ENCODE measurements at regions not wholly inside any gene's neighbourhood (a gene's known extent, or its start where the extent isn't known, plus 50 kb on each side); places are given as distances from the start of the nearest gene placed in this dataset.

DNA sequence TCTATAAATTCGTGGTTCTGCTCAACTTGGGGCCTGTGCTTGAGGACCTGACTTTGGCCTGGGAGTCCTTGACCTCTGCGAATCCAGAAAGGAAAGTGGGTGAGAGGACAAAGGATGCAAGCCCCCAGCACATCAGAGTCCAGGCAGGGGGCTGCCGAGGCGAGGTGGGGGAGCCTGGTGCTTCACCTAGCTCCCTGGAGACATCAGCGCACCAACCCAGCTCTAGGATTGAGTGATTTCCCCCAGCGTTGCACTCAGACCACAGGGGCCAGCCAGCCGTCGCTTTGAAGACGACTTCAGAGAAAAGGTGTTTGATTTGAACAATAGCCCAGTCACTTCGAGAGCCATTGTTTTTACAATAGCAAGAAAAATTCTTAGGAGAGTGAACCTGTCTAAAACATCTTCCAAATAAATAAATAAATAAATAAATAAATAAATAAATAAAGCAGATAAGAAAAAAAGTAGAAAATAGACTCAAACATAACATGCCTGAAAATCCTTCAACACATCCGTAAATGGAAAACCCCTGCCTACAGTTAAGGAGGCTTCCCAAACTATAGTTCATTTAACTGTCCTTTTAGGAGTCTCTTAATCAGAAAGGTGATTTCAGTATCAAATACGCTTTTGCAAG is 180.9 kb downstream of the RBFOX3 start:
- TF ChIP-seq, protein P1, sequence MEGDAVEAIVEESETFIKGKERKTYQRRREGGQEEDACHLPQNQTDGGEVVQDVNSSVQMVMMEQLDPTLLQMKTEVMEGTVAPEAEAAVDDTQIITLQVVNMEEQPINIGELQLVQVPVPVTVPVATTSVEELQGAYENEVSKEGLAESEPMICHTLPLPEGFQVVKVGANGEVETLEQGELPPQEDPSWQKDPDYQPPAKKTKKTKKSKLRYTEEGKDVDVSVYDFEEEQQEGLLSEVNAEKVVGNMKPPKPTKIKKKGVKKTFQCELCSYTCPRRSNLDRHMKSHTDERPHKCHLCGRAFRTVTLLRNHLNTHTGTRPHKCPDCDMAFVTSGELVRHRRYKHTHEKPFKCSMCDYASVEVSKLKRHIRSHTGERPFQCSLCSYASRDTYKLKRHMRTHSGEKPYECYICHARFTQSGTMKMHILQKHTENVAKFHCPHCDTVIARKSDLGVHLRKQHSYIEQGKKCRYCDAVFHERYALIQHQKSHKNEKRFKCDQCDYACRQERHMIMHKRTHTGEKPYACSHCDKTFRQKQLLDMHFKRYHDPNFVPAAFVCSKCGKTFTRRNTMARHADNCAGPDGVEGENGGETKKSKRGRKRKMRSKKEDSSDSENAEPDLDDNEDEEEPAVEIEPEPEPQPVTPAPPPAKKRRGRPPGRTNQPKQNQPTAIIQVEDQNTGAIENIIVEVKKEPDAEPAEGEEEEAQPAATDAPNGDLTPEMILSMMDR (IDR thresholded peaks at IDR 0.05): no peak
- Histone ChIP-seq H3K4me3 (no peak overlapping the region), H3K4me1 (no peaks in the 10 kb centered on the region), H3K36me3 (no peaks in the 10 kb centered on the region), H3K9ac (ENCODE audit: low read depth in 2 of 2, low read length in 2 of 2) (no peak overlapping the region), H3K27me3 (no peaks in the 10 kb centered on the region), H3K9me3 (no peaks in the 10 kb centered on the region), H3K27ac (no peak overlapping the region)
- intact Hi-C loops (cut with DNase I): no loop called here
- DNase-seq: no peak

DNA sequence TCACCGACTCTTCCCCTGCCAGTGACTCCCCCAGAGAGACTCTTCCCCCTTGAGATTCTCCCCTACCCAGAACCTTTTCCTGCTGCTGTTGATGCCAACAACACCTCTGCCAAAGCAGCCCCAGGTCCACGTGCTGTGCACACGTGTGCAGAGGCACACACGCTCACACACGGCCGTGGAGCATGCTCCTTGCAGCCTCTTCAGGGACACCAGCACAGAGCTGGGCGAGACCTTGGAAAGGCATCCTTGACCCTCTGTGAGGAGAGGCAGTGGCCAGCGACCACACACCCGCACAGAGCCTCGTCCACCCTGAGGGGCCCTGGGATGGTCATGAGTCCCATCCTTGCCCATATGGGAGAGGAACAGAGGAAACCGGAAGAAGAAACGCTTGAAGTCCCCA is 181.9 kb downstream of the RBFOX3 start:
- no peaks in the 10 kb centered on the region for H3K9me3 ChIP-seq
- H3K36me3 ChIP-seq: no peaks in the 10 kb centered on the region
- intact Hi-C loops (cut with DNase I): no loop called here
- H3K9ac ChIP-seq (ENCODE audit: low read depth in 2 of 2, low read length in 2 of 2): no peak overlapping the region
- no peak for DNase-seq
- TF ChIP-seq, protein P1 (IDR thresholded peaks at IDR 0.05): no peak
- H3K27ac ChIP-seq: no peak overlapping the region
- H3K4me3 ChIP-seq: no peak overlapping the region
- H3K4me1 ChIP-seq: no peaks in the 10 kb centered on the region
- no peaks in the 10 kb centered on the region for H3K27me3 ChIP-seq

- Histone ChIP-seq H3K4me3 (no peak overlapping the region), H3K9me3 (no peaks in the 10 kb centered on the region), H3K9ac (ENCODE audit: low read depth in 2 of 2, low read length in 2 of 2) (no peak overlapping the region), H3K27me3 (no peaks in the 10 kb centered on the region), H3K36me3 (no peaks in the 10 kb centered on the region), H3K4me1 (no peaks in the 10 kb centered on the region), H3K27ac (no peak overlapping the region)
- no peak for DNase-seq
- TF ChIP-seq, protein P1 (IDR thresholded peaks at IDR 0.05): no peak
- intact Hi-C loops (cut with DNase I): no loop called here
Measured at GRCh38 chr17:79427621-79428539, 183.0 kb downstream of the RBFOX3 start.

GRCh38 chr17:79425686-79426085 is 185.2 kb downstream of the RBFOX3 start:
- H3K9ac ChIP-seq (ENCODE audit: low read depth in 2 of 2, low read length in 2 of 2): no peak overlapping the region
- H3K27ac ChIP-seq: no peak overlapping the region
- no peaks in the 10 kb centered on the region for H3K27me3 ChIP-seq
- no peaks in the 10 kb centered on the region for H3K9me3 ChIP-seq
- intact Hi-C loops (cut with DNase I): no loop called here
- DNase-seq: no peak
- H3K4me3 ChIP-seq: no peak overlapping the region
- H3K36me3 ChIP-seq: no peaks in the 10 kb centered on the region
- TF ChIP-seq, protein P1 (IDR thresholded peaks at IDR 0.05): no peak
- H3K4me1 ChIP-seq: no peaks in the 10 kb centered on the region

DNA sequence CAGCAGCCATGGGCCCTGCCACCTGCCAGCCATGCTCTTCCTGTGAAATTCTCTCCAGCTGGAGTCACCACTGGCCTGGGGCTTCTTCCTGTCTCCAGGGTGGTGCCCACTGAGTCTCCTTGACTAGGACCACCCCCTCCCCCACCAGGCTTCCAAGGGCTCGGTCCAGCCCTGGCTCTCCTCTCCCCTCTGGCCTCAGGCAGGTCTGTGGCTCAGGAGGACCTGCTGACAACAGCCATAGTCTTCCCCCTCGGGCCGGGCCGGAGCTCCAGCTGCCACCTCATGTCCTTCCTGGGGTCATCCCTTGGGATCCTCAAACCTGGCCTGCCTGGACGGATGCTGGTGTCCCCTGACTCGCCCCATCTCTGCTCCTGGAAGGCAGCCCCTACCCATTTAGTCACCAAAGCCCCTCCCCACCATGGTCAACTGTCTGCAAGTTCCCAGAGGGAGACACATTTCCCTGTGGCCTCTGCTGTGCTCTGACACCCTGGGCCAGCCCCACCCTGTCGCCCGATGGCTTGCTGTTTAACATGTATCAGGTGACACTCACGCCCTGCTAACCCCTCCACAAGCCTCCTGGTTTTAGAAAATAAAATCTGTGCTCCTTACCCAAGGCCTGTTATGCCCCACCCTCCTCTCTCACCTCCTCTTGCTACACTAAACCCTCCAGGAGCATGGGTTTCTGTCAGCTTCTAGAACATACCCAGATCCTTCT is 186.2 kb downstream of the RBFOX3 start:
- Histone ChIP-seq H3K4me1 (no peaks in the 10 kb centered on the region), H3K9ac (ENCODE audit: low read depth in 2 of 2, low read length in 2 of 2) (no peak overlapping the region), H3K9me3 (no peaks in the 10 kb centered on the region), H3K27ac (no peak overlapping the region), H3K36me3 (no peaks in the 10 kb centered on the region), H3K27me3 (no peaks in the 10 kb centered on the region), H3K4me3 (no peak overlapping the region)
- TF ChIP-seq, protein P1 (IDR thresholded peaks at IDR 0.05): no peak
- no peak for DNase-seq
- intact Hi-C loops (cut with DNase I): no loop called here
